Right renal pelvis (tissue), 4 donors: ENCODE measurements at regions not wholly inside any gene's neighbourhood (a gene's known extent, or its start where the extent isn't known, plus 50 kb on each side); places are given as distances from the start of the nearest gene placed in this dataset.
"Not testable (repeated sequence)": the region's sequence is repeated elsewhere in the genome, so short reads cannot be mapped to it uniquely, and the experiment has no call there.

ENCODE experiments used
- DNase-seq, 4 donors: peaks; one replicate each; pipeline ENCODE4 v3.0.0-alpha.2; 2013; ENCODE audit warnings: low read depth in 4 of 4, low spot score in 3 of 4, missing footprints in 1 of 4

DNA sequence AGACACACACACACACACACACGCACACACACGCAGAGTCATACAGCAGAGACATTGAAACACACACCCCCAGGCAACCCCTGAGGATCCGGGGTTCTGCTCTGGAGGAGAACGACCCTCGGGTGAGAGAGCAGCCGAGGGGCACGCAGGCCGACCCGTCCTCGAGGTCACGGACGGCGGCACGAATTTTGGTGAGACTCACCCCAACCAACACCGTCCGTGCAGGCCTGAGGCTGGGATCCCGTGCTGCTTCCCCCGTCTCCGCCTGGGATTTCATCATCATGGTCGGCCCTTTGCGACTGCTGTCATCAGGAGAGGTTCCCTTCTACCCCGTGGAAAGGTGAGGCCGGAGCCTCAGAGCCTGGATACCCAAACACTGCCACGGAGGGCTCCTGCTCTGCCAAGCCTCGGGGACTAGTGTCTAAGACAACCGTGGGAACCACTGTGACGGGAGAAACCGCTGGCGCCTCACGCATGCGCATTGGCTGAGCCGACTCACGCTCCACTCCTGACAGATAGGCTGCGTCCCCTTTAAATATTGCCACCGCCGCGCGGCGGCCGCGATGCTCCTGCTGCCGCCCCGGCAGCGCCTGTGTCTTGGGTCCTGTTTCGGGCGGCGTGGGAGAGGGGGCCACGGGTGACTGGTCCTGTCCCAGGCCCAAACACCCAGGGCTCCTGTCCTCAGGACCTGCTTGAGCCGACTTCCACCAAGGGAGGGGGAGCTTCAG lies 699.1 kb upstream of the TPTE start:
- not testable (repeated sequence) for DNase-seq

DNA sequence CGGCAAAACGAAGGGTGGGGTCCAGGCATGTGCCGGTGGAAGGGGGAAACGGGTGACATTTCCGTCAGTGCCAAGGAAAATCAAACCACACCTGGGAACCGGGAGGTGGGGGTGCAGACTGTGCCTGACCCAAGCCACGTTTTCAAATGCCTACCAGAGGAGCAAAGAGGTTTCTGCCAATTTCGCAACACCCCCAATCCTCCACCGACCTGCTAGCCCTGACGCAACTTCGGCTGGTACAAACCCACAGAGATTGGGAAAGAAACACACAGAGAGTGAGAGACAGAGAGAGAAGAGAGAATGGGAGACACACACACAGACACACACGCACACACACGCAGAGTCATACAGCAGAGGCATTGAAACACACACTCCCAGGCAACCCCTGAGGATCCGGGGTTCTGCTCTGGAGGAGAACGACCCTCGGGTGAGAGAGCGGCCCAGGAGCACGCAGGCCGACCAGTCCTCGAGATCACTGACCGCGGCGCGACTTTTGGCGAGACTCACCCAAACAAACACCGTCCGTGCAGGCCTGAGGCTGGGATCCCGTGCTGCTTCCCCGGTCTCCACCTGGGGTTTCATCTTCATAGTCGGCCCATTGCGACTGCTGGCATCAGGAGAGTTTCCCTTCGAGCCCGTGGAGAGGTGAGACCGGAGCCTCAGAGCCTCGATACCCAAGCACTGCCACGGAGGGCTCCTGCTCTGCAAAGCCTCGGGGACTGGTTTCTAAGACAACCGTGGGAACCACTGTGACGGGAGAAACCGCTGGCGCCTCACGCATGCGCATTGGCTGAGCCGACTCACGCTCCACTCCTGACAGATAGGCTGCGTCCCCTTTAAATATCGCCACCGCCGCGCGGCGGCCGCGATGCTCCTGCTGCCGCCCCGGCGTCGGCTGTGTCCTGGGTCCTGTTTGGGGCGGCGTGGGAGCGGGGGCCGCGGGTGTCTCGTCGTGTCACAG lies 697.9 kb upstream of the TPTE start:
- not testable (repeated sequence) for DNase-seq

DNA sequence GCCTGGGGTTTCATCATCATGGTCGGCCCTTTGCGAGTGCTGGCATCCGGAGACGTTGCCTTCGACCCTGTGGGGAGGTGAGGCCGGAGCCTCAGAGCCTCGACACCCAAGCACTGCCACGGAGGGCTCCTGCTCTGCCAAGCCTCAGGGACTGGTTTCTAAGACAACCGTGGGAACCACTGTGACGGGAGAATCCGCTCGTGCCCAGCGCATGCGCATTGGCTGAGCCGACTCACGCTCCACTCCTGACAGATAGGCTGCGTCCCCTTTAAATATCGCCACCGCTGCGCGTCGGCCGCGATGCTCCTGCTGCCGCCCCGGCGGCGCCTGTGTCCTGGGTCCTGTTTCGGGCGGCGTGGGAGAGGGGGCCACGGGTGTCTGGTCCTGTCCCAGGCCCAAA lies 690.6 kb upstream of the TPTE start:
- not testable (repeated sequence) for DNase-seq

DNA sequence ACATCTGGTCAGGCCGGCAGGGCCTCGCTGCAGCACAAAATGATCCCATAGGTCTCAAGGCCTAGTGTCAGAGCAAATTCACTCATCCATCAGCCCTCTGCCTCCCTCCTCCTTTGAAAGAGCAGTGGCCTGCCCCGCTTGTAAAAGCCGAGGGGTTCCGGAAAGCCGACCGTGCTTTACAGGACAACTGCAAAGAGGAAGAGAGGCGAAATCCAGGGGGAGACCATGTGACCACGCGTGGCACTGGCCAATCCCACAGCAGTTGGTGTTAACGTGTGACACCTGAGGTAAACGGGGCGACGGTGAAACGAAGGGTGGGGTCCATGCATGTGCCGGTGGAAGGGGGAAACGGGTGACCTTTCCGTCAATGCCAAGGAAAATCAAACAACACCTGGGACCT lies 688.6 kb upstream of the TPTE start:
- not testable (repeated sequence) for DNase-seq

DNA sequence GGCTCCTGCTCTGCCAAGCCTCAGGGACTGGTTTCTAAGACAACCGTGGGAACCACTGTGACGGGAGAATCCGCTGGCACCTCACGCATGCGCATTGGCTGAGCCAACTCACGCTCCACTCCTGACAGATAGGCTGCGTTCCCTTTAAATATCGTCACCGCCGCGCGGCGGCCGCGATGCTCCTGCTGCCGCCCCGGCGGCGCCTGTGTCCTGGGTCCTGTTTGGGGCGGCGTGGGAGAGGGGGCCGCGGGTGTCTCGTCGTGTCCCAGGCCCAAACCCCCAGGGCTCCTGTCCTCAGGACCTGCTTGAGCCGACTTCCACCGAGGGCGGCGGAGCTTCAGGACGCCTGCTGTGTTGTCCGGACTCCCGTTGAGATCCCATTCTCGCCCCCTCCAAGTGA lies 684.8 kb upstream of the TPTE start:
- DNase-seq, result not testable (repeated sequence)

DNA sequence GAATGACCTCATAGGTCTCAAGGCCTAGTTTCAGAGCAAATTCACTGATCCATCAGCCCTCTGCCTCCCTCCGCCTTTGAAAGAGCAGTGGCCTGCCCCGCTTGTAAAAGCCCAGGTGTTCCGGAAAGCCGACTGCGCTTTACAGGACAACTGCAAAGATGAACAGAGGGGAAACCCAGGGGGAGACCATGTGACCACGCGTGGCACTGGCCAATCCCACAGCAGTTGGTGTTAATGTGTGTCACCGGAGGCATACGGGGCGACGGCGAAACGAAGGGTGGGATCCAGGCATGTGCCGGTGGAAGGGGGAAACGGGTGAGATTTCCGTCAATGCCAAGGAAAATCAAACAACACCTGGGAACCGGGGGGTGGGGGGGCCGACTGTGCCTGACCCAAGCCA lies 684.4 kb upstream of the TPTE start:
- not testable (repeated sequence) for DNase-seq

DNA sequence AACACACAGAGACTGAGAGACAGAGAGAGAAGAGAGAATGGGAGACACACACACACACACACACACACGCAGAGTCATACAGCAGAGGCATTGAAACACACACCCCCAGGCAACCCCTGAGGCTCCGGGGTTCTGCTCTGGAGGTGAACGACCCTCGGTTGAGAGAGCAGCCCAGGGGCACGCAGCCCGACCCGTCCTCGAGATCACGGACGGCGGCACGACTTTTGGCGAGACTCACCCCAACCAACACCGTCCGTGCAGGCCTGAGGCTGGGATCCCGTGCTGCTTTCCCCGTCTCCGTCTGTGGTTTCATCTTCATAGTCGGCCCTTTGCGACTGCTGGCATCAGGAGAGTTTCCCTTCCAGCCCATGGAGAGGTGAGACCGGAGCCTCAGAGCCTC lies 683.9 kb upstream of the TPTE start:
- DNase-seq, result not testable (repeated sequence)

DNA sequence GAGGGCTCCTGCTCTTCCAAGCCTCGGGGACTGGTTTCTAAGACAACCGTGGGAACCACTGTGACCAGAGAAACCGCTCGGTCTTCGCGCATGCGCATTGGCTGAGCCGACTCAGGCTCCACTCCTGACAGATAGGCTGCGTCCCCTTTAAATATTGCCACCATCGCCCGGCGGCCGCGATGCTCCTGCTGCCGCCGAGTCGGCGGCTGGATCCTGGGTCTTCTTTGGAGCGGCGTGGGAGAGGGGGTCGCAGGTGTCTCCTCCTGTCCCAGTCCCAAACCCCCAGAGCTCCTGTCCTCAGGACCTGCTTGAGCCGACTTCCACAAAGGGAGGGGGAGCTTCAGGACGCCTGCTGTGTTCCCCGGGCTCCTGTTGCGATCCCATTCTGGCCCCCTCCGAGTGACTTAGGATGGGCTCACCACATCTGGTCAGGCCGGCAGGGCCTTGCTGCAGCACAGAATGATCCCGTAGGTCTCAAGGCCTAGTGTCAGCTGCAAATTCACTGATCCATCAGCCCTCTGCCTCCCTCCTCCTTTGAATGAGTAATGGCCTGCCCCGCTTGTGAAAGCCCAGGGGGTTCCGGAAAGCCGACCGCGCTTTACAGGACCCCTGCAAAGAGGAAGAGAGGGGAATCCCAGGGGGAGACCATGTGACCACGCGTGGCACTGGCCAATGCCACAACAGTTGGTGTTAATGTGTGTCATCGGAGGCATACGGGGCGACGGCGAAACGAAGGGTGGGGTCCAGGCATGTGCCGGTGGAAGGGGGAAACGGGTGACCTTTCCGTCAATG lies 683.2 kb upstream of the TPTE start:
- no peak for DNase-seq

DNA sequence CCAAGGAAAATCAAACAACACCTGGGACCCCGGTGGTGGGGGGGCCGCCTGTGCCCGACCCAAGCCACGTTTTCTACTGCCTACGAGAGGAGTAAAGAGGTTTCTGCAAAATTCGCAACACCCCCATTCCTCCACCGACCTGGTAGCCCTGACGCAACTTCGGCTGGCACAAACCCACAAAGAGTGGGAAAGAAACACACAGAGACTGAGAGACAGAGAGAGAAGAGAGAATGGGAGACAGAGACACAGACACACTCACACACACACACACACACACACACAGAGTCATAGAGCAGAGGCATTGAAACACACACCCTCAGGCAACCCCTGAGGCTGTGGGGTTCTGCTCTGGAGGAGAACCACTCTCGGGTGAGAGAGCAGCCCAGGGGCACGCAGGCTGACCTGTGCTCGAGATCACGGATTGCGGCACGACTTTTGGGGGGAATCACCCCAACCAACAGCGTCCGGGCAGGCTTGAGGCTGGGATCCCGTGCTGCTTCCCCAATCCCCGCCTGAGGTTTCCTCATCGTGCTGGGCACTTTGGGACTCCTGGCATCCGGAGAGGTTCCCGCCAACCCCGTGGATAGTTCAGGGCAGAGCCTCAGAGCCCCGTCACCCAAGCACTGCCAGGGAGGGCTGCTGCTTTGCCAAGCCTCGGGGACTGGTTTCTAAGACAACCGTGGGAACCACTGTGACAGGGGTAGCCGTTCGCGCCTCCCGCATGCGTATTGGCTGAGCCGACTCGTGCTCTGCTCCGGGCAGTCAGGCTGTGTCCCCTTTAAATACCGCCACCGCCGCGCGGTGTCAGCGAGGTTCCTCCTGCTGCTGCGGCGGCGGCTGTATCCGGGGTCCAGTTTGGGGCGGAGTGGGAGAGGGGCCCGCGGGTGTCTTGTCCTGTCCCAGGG lies 682.4 kb upstream of the TPTE start:
- no peak for DNase-seq

DNA sequence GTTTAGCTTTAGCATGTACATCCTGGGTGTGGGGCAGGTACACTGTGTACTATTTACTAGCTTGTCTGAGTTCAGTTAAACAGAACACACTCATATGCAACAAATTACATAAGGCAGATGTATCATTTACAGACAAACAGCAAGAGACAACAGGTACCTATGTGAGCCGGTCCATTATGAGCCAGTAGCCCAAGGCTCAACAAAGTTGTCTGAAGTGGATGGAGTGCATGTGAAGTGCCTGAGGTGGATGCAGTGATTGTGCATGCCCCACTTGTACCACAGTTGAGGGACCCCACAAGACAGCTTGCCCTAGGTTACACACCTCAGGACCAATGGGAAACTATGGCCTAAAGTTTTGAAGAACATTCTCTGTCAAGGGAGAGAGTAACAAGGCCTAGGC lies 677.3 kb upstream of the TPTE start:
- DNase-seq, result not testable (repeated sequence)

DNA sequence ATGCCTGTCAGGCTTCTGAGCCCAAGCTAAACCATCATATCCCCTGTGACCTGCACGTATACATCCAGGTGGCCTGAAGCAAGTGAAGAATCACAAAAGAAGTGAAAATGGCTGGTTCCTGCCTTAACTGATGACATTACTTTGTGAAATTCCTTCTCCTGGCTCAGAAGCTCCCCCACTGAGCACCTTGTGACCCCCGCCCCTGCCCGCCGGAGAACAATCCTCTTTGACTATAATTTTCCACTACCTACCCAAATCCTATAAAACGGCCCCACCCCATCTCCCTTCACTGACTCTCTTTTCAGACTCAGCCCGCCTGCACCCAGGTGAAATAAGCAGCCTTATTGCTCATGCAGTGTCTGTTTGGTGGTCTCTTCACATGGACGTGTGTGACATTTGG lies 673.9 kb upstream of the TPTE start:
- DNase-seq, result not testable (repeated sequence)

DNA sequence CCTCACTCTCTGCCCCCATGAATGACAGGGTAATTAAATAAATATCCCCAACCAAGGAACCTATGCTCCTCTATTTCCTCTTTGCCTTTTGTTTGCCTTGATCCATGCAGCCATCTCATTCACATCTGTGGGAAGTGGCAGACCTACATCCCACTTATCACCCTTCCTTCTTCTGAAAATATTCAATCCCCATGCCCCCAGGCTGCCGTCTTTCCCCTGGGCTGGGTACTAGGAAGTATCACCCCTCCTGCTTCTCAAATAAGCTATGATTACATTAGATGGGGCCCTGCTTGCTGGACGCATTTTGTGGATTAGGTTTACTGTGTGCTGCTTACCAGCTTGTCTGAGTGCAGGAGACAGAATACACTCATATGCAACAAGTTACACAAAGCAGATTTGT lies 670.2 kb upstream of the TPTE start:
- DNase-seq, result not testable (repeated sequence)

DNA sequence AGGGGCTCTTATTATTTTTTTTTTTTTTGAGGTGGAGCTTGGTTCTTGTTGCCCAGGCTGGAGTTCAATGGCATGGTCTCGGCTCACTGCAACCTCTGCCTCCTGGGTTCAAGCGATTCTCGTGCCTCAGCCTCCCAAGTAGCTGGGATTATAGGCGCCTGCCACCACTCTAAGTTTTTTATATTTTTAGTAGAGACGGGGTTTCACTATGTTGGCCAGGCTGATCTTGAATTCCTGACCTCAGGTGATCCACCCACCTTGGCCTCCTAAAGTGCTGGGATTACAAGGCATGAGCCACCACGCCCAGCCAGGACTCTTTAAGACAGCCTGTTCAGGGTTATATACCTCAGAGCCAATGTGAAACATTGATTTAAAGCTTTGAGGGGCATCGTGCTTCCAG lies 669.7 kb upstream of the TPTE start:
- not testable (repeated sequence) for DNase-seq

DNA sequence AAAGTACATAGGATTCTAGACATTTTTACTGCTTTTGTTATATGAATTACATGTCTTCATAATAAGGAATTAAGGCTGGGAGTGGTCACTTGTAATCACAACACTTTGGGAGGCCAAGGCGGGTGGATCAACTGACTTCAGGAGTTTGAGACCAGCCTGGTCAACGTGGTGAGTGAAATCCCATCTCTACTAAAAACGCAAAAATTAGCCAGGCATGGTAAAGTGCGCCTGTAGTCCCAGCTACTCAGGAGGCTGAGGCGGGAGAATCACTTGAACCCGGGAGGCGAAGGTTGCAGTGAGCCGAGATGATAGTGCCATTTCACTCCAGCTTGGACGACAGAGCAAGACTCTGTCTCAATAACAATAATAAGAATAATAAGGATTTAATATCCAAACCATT lies 663.8 kb upstream of the TPTE start:
- not testable (repeated sequence) for DNase-seq

DNA sequence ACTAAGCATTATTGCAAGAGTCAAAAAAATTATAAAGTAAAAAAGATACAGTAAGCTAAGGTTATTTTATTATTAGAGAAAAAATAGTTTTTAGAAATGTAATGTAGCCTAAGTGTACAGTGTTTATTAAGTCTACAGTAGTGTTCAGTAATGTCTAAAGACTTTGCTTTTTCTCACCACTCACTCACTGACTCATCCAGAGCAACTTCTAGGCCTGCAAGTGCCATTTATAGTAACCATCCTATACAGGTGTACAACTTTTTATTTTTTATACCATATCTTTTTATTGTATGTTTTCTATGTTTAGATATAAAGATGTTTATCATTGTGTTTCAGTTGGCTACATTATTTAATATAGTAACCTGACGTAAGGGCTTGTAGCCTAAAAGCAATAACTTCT lies 661.5 kb upstream of the TPTE start:
- DNase-seq, result not testable (repeated sequence)

DNA sequence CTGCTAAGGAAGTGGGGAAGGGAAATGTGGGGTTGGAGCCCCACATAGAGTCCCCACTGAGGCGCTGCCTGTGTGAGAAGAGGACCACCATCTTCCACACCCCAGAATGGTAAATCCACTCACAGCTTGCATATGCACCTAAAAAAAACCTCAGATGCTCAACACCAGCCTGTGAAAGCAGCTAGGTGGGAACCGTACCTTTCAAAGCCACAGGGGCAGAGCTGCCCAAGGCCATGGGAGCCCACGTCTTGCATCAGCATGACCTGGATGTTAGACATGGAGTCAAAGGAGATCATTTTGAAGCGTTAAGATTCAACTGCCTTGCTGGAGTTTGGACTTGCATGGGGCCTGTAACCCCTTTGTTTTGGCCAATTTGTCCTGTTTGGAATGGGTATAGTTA lies 658.9 kb upstream of the TPTE start:
- DNase-seq, result not testable (repeated sequence)

DNA sequence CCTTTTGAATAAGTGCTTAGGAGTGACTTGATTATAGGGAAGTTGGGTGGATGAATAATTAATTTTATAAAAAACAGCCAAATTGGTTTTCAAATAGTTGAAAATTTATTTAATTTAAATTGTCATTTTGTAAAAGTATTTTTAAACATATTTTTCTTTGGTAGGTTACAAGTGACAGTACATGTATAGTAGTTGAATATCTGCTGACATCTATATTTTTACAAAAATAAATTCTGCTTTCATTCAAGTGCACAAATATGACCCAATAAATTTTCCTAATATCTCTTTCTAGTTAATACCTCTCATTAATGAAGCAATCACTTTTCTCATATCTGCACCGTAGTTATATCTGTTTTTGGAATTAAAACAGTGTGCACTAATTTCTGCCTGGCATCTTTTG lies 653.6 kb upstream of the TPTE start:
- not testable (repeated sequence) for DNase-seq

DNA sequence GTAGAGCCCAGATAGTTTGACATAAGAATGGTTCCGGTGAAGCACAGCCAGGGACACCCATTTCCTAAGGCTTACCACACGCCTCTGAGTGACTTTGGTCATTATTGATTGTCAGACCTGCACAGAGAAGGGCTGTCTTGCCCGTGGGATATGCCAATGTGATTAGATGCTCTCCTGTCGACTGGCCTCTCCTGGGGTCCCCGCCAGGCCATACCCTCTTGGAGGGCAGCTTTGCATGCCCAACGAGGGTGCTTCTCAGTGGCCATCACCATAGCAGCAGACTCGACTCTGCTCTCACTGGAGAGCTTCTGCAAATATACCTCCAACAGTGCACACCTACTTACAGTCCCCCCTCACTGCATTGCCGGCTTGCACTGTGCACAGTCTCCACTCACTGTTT lies 648.3 kb upstream of the TPTE start:
- DNase-seq, result not testable (repeated sequence)

DNA sequence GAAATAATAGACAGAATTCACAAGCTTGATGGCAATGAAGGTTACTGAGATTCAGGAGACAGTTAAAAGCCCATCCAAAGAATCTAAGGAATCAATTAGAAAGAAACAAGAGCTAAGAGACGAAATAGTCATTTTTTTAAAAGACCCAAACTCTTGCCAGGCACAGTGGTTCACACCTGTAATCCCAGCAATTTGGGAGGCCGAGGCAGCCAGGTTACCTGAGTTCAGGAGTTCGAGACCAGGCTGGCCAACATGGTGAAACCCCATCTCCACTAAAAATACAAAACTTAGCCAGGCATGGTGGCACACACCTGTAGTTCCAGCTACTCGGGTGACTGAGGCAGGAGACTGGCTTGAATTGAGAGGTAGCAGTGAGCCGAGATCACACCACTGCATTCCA lies 647.2 kb upstream of the TPTE start:
- not testable (repeated sequence) for DNase-seq

DNA sequence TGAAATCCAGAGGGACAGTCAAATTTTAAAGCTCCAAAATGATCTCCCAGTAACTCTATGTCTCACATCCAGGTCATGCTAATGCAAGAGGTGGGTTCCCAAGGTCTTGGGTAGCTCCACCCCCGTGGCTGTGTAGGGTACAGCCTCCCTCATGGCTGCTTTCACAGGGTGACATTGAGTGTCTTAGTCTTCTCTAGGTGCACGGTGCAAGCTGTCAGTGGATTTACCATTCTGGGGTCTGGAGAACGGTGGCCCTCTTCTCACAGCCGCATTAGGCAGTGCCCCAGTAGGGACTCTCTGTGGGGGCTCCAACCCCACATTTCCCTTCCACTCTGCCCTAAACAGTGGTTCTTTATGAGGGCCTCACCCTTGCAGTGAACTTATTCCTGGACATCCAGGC lies 640.0 kb upstream of the TPTE start:
- not testable (repeated sequence) for DNase-seq
